ENCODE measurements at regions not wholly inside any gene's neighbourhood (a gene's known extent, or its start where the extent isn't known, plus 50 kb on each side); places are given as distances from the start of the nearest gene placed in this dataset.

DNA sequence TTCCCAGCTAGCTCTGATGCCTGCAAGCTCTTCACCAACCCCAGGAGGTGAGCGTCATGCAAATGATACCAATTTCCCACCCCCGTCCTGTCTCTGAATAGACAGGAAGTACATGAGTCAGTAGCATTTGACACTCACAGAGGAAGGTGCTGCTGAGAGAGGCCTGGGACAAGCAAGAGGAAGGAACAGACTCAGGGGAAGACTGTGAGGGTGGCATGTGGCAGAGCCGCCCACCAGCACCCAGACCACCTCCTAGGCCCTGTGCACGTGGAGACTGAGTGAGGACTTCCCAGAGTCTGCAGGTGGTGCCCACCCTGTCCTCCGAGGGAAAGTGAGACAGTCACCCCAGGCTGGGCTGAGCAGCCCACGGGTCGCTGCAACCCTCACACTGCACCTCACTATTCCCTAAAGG is 199.5 kb upstream of the SFSWAP start:
- peak; percentile 82 for TF ChIP-seq POLR2A (IDR thresholded peaks at IDR 0.05; ENCODE audit: low read depth, low read length)
- peak; percentile 97 for TF ChIP-seq TAF1 (IDR thresholded peaks at IDR 0.05; ENCODE audit: borderline replicate concordance, low read depth, low read length)
- TF ChIP-seq POLR2AphosphoS5 (IDR thresholded peaks at IDR 0.05; ENCODE audit: low read depth, low read length): peak; percentile 85

All from GM12892 (cell line).